Fibroblast of skin of right quadriceps (primary cell): ENCODE measurements at regions not wholly inside any gene's neighbourhood (a gene's known extent, or its start where the extent isn't known, plus 50 kb on each side); places are given as distances from the start of the nearest gene placed in this dataset.
A peak's percentile ranks its signal among the peaks of the same experiment; 100 is the strongest.
"Not testable (repeated sequence)": the region's sequence is repeated elsewhere in the genome, so short reads cannot be mapped to it uniquely, and the experiment has no call there.

Source experiments
- DNase-seq: peaks from one replicate; pipeline ENCODE4 v3.0.0-alpha.2; 2013

DNA sequence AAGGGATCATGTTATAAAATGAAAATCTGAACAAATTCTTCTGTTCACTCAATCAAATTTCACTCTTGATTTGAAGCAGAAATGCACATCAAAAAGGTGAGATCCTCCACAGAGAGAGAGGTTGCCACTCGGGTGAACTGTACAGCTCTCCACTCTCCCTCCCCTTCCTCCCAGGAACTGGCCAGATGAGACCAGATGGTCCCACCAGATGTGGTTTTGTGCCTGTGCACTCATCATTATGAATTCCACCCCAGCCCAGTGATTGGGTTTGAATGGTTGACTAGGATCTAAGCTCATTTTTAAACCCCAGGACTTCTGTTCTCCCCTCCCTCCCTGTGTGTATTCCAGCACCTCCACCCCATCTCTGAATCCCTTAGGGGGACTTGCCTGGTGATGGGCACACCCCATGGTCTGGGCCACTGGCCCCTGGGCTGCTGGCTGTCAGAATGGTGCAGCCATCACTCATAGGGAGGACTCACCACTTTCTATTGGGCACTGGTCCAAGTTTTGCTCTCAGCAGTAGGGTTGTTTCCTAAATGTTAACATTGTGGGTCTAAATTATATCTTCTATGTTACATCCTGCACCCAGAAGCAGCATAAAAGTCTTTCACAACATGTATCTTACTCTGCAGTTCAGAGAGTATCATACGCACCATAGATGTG, 393.1 kb downstream of the TNS3 start:
- DNase-seq = no peak

DNA sequence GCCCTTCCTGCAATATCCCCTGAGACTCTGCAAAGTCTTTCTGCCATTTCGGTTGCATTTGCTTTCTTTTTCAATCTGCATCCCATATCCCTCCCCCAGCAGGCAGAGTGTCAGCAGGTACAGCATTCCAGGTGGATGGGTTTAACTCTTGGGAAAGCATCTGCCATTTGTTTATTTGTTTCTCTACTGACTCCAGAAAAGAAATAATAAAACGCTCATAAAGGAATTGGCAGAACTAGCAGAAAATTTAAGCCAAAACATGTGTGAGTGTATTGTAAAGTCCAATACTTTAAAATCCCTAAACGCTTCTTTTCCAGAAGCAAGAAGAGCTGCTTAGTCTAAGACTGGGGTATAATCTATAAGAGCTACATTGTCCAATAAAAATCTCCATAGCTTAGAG, 393.8 kb downstream of the TNS3 start:
- DNase-seq = no peak

DNA sequence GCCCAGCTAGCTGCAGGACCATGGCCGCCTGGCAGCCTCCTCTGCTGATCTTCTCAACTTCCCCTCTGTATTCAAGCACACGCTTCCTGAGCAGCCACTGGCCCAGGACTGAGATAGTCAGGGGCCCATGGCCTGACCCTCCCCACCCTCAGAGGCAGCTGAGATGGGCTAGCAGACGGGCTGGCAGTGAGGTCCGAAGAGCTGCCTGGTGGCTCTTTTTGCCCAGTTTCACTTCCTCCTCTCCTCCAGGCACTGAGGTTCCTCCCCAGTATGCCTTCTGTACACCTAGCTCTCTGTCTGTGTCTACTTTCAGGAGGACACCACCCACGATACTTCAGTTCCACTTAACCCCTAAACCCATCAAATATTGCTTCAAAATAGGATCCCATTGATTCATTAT, 395.6 kb downstream of the TNS3 start:
- no peak for DNase-seq

DNA sequence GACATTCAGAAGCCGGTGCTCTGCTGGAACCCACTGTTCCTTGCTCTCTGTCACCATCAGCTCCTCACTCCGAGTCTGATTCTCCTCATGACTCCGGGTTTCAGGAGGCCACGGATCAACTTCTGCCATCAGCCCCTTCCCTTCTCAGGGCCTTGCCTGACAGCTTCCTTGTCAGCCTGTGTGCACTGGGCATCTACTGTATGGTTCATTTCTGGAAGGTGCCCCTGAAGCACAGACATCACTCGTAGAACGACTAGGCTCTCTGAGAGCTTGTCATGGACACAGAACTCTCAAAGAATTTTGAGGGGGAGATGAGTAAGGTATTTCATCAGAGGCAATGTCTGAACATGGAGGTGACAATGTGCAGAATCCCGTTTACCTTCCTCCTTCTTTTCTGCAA, 396.1 kb downstream of the TNS3 start:
- DNase-seq = no peak

- no peak for DNase-seq
Measured at GRCh38 chr7:47185170-47185569, 396.7 kb downstream of the TNS3 start.

DNA sequence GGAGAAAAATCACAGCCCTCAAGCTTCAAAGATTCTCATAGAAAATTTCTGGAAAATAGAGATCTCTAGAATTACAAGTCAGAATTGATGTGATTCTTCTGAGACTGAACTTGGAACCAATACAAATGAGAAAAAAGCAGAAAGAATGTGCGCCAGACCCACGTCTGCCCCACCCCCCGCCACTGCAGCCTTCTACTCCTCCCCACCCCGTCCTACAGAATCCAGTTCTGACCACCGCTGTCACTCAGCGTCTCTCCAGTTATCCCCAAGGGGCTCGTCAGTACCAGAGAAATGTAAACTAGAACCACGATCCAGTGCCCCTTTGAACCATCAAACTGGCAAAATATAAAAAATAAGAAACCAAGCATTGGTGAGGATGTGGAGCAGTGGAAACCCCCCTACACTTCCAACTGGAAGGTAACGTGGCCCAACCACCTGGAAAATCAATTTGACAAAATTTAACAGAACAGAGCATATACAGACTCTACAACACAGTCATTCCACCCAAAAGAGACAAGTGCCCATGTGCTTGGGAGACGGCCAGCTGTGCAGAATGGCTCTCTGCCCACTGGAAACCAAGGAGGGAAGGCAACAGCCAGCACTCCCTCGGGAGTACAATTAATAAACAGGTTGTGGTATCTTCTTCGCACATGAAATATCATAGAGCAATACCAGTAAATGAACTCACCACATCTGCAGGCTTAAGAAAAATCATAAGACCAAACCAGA, 397.9 kb downstream of the TNS3 start:
- DNase-seq = no peak

DNA sequence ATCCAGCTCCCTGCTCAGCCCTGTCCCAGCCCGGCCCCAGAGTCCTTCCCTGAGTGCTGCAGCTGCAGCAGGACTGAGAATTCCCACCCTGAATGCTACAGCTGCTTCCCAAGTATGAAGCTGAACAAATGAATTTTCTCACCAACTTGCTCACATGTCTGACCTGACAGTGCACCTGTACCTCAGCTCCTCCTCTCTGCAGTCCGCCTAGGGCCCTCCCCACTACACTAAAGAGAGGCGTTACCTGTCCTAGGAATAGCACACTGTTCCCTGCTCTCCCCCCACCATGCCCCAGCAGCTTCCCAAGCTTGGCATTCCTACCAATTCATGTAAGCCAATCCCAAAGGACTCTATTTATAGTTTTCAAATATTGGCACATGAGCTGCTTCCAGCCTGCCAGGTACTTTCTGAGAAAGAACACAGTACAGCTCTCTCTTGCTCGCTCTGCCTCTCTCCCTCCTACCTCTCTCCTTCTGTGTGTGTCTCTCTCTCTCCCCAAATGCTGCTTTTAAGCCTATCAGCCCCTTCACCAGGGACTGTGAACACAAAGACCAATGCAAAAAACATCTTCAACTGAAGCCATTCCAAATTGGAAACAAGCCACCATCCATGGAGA, 400.1 kb downstream of the TNS3 start:
- DNase-seq = no peak

DNA sequence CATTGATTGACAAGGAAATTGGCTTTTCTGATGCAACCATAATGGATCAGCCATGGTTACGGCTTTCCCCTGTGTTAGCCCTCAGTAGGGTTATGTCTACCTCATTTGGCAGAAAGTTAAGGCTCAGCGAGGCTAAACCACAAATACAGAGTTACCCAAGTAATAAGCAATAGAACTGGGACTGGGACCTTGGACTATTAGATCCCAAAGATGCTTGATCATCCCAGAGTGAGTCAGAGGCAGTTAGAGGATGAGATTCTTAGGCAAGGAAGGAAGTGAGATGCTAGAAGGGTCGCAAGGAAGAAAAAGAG, 401.4 kb downstream of the TNS3 start:
- peak; percentile 31 for DNase-seq

DNA sequence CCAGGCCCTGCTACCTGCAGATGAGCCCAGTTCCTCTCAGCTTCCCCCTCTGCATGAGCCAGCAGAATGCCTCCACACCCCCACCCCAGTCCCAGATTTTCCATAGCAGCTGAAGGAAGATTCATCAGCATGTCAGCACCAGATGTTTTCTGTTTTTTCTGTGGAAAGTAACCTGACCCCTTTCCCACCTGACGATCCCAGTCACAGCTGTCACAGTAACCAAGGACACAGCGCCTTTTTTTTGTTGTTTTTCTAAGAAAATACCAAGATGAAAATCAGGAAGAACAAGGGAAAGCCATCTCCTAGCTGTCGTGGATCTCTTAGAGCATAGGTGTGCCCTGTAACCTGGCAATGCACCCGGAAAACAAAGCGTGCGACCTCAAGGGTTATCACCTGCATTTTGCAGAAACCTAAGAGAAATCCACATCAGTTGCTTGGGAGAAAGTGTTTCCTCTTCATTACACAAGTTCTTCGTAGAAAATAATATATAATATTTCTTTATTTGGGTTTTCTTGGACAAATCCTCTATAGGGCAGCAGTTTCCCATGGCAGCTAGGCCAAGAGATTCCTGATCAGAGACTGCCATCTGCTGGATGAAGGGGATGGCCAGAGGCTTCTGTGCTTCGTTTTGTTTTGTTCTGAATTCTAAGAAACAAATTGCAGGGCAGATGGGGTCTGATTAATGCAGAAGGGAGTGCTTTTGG, 401.9 kb downstream of the TNS3 start:
- DNase-seq = peak; percentile 75

DNA sequence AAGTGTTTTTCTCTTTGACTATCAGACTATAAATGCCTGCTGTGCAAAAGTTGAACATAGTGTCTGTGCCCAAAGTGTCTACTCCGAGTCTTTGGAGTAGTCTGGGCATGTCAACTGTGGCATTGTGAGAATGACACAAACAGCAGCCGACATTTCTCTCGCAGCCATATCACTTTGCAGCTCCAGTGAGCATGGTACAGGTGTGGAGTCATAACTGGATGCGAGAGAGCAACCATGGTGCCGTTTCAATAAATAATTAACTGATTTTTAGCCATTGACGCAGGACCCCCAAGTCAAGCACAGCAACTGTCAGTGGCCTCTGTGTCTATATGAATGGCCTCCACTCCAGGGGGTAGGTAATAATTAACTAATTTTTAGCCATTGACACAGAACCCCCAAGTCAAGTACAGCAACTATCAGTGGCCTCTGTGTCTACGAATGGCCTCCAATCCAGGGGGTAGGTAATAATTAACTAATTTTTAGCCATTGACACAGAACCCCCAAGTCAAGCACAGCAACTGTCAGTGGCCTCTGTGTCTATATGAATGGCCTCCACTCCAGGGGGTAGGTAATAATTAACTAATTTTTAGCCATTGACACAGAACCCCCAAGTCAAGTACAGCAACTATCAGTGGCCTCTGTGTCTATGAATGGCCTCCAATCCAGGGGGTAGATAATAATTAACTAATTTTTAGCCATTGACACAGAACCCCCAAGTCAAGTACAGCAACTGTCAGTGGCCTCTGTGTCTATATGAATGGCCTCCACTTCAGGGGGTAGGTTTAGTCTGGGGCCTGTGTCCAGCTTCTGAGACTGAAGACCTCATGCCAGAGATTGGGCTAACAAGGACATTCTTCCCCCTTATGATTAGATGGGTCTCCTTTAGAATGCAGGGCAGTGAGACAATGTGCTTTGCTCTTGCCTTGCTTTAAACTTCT, 409.0 kb downstream of the TNS3 start:
- DNase-seq = not testable (repeated sequence)

- no peak for DNase-seq
Measured at GRCh38 chr7:47170516-47170915, 411.4 kb downstream of the TNS3 start.

GRCh38 chr7:47154791-47155190, 427.1 kb downstream of the TNS3 start:
- peak; percentile 59 for DNase-seq

- no peak for DNase-seq
Measured at GRCh38 chr7:47153576-47153975, 428.3 kb downstream of the TNS3 start.

DNA sequence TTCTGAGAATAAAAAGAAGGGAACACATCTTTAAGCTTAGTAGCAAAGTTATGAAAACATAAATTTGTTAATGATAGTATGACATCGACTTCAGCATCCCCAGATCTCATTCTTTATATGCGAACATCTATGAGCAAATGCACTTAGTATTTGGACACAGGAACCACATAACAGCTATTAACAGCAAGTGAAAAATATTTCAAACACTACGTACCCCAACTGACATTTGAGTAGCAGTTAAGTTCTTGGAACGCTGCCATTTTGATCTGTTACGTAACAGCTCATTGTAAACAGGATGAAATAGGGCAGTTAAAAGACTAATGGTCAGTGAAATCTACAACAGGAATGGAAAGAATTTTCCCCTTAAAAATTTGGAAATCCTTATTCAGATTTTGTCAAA, 428.9 kb downstream of the TNS3 start:
- DNase-seq = peak; percentile 96

GRCh38 chr7:47152307-47152706, 429.6 kb downstream of the TNS3 start:
- no peak for DNase-seq

DNA sequence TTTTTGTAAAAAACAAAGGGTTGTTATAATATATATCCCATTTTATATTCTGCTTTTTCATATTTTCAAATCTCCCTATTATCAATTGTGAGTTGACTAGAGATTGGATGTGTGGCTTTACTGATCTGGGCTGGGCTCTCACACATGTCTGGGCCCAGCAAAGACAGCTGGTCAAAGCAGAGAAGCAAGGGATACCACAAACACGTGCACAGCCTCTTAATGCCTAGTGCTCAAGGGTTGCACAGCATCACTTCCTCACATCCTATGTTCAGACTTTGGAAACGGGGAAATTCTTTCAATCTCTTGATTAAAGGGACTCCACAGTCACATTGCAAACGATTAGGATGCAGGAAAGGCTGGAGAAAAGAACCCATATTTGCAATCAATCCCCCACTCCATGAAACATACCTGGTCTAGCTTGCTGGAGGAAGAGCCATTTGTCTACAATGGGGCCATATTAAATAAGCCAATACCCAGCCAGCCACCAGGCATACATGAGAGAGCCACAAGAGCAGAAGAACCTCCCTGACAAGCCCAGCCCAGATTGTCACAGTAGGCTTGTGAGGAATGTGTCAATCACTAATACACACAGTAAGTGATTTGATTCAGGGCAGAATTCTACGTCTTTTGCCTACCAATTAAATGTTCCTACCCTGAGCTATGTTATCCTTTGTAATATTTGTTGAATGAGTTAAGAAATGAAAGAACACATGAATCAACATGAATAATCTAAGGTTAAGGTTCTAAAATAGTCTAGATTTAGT, 431.2 kb downstream of the TNS3 start:
- no peak for DNase-seq

GRCh38 chr7:47149971-47150370, 431.9 kb downstream of the TNS3 start:
- no peak for DNase-seq

DNA sequence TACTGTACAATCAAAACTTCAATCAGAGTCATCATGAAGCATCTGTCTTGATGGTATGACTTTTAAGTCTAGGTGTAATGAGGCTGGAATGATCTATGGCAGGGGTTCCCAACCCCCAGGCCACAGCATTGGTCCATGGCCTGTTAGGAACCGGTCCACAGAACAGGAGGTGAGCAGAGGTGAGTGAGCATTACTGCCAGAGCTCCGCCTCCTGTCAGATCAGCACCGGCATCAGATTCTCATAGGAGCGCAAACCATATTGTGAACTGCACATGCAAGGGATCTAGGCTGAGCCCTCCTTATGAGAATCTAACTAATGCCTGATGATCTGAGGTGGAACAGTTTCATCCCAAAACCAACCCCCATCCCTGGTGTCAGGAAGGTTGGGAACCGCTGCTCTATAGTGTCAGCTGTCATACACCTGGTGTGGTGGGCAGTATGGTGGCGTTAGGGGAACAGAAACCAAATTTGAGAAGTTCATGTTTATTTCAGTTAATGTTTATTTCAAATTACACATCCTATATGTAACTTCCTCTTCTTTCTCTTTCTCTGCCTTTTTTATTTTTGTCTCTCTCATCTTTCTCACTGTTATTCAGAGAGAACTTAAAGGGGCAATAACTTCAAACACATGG, 432.6 kb downstream of the TNS3 start:
- no peak for DNase-seq

DNA sequence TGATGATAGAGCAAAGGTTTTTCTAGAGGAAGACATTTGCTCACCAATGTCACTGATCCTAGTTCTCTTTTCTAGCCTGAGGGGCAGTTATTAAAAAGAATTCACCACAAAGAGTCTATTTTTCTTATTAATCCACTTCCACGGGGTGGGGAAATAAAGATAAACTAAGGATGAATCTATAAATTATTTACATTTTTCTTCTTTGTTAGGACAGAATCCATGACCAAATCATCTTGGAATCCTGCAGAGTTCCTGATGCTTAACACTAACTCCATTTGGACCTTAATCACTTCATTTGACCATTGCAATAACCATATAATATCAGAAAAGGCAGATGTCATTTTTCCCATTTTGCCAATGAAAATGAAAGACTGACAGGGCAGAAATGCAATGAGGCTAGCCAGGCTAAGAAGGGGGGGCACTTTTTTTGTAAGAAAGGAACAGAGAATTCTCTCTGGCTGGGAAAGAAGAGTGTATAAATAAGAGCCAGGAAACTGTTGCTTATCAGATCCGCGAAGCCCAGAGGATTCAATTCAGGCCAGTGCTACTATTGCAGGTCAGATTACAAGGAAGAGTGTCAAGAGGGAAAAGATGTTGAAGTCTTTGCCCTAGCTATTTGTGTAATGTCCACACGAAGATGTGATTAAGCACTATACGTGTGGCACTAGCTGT, 433.2 kb downstream of the TNS3 start:
- peak; percentile 18 for DNase-seq

GRCh38 chr7:47147213-47147631, 434.7 kb downstream of the TNS3 start:
- DNase-seq = no peak

DNA sequence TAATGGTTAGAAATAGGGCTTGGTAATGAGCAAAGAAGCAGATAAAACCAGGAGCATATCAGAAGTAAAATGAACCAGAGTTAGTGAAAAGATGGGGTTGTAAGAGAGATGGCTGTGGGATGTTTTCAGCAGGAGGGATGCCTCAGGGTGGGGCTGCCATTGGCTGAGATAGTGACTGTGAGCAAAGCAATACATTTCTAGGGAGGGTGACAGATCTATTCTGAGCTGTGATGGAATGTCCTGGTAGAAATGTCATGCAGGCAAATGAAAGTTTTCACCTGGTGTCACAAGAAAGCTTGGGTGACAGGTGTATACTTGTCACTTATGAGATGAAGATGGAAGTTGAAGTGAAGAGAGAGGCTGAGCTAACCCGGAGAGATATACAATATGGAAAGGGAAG, 435.9 kb downstream of the TNS3 start:
- no peak for DNase-seq
